GM19043 (cell line): ENCODE measurements at regions not wholly inside any gene's neighbourhood (a gene's known extent, or its start where the extent isn't known, plus 50 kb on each side); places are given as distances from the start of the nearest gene placed in this dataset.

Source experiments
- ATAC-seq: cut with Tn5 transposase; IDR thresholded peaks from one replicate; pipeline ENCODE4 v1.9.1; 2021; ENCODE audit warnings: low read depth; ENCODE audit not compliant: unreplicated experiment

DNA sequence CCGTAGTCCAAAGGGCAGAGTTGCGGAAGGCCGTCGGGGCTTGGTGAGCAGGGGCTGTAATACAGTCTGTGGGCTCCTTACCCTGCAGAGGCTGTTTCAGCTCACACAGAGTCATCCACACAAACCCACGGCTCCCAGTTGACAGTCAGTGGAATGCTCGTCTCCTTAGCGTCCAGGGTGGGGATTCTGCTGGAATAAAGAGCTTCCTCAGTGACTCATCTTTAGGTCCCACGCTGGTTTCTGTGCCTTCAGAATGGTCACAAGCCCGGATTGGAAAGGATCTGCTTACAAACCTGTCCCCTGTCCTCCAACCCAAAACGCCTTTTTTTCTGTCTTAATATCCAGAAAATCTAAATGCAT lies 201.3 kb upstream of the TPM1 start:
- ATAC-seq, result no peak

DNA sequence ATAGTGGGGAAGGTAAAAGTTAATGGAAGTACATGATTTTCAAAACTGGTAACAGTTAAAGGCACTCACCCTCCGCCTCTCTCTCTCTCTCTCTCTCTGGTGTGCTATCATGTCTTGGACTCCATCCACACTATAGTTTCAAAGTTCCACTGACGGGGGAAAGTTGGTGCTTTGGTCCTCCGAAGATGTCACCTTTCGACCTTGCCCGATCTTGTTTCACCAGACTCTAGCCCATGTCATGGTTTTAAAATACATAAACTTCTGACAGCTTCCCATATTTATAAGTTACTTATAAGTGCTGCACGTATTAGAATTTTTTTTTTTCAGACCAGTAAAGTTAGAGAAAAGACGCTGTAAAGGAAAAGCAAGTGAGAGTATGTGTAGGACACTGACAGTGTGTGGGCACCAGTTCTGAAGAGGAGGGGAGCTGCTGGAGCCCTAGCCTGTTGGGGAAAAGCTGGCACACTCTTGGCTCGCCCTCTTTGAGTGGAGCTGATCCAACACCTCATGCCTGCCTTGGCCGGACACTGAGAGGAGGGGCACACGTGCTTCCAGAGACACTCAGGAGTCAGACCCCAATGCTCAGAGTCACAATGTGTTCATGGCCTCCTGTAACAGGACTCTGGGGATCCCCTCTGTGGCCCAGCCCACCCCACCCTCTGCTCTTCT lies 200.5 kb upstream of the TPM1 start:
- ATAC-seq, result no peak

DNA sequence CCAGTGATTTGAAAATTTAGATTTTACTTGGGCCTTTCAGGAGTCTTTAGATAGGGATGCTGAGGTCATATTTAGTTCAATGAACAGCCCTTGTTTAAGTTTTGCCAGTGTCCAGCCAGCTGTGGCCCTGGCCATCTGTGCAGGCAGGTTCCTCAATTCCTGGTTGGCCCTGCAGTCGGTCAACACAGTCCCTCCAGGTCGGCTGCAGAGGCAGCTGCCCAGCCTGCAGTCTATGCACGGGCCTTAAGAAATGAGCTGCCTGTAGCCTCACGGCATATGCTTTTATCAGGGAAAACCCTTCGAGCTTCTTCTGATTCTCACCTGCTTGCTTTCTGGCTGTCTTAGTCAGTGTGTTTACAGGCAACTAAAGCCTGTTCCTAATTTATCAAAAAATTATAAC lies 199.2 kb upstream of the TPM1 start:
- no peak for ATAC-seq

DNA sequence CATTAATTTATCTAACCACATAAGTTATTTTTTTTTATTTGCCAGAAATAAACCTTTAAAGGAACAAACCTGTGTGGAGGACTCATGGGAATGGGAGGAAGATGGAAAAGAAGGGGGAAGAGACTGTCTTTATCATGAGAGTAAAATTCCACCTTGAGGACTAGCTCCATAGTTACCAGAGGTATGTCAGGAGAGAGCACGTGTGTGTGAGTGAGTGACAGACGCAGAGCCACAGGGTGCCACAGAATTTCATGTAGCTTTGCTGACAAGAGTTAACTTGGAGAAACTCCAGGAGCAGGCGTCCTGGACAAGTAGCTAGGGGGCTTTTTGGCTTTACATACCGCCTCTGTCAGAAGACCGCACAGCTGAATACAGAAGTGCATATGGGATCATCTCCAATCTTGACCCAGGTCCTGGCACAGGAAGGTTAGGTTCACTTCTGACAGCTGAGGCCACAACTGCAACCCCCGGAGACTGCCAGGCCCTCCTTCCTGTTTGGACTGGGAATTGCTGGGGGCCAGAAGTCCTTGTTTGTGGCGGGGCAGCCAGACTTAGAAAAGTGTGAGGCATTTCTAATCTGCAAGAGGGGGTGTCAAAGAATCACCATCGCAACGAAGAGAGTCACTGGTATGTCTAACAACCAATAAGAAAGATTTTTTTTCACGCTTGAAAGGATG lies 197.8 kb upstream of the TPM1 start:
- no peak for ATAC-seq

DNA sequence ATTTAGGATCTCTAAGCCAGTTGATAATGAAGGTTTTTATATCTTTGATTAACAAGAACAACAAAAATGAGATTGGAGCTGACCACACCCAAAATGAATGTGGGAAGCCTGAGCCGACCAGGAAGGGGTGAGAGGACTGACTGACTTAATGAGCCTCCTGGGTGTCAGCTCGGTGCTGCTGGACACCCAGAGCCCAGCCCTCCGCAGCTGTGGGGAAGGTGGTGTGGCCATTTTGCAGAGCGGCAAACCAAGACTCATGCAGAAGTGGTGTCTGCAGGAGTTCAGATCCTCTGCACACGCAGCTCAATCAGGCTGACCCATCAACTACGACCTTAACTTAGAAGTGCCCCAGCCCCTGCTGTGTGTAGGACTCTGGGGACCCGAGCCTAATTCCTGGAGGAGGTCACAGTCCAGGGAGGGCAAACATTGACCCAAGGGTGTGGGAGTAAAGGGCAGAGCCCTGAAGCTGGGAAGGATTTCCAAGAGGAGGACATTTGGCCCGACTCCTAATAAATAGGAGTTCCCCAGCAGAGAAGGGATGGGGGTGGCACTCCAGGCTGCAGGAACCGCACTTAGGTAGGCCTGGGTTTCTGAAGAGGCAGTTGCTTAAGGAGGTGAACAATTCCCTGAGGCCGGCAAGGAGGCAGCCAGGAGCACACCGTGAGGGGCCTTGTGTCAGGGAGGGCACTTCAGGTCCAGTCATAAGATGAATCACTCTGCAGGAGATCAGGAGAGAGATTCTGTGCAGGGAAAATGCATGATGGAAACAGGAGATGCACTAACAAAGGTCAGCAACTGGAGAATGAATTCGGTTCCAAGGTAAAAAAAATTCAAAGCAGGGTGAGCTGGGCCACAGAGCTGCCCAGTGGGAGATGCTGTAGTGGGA lies 197.1 kb upstream of the TPM1 start:
- ATAC-seq, result no peak

DNA sequence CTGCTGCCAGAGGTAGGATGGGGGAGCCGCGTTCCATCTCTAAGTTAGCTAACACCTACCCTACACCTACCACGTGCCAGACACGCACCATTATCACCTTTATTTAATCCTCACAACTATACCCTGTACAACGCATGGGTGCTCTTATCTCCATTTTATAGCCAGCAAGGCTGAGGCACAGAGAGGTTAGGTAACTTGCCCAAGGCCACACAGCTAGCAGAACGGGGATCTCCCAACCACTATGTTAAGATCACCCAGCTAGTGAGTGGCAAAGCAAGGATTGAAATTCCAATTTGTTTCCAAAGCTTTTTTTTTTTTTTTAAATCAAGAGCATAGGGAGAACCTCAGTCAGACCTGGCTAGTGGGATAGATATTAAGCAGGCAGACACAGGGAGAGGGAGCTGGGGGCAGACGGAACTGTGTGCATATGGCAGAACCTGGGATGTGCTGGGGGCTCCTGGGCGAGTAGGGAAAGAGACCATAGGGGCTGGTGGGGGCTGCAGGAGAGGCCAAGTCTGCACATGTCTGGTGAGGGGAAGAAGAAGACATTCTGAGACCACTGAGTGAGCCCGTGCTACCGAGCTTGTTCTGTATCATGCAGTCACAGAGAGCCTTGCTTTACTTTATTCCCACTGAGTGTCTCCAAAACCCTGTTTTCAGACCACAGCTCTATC lies 196.3 kb upstream of the TPM1 start:
- ATAC-seq, result no peak

DNA sequence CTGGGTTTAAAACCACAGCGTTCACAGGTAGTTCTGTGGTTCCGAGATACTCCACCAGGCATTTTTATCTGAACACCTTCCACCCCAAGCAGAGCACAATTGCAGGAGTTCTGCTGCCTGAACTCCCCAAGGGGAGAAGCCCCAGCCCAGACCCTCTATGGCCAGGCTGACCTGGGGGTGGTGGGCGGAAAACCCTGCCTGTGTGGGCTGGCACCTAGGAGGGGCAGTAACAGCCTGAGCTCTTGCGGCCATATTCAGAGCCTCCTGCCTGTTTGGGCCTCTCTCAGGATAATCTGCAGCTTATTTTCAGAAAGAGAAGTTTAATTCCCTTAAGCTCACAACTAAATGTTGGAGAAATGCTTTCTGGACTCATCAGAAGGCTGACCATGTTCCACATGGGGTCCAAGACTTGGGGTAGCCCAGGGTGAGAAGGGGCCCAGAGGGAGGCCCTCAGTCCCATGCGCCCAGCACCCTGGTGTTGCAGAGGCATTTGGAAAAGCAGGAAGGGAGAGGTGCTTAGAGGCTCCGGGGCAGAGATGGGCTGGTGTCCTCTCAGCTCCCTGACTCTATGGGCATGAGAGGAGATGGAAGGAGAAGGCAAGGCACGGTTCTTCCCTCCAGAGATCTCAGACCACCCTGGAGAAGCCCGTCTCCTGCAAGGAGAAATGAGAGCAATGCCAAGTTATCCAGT lies 195.6 kb upstream of the TPM1 start:
- ATAC-seq, result no peak

DNA sequence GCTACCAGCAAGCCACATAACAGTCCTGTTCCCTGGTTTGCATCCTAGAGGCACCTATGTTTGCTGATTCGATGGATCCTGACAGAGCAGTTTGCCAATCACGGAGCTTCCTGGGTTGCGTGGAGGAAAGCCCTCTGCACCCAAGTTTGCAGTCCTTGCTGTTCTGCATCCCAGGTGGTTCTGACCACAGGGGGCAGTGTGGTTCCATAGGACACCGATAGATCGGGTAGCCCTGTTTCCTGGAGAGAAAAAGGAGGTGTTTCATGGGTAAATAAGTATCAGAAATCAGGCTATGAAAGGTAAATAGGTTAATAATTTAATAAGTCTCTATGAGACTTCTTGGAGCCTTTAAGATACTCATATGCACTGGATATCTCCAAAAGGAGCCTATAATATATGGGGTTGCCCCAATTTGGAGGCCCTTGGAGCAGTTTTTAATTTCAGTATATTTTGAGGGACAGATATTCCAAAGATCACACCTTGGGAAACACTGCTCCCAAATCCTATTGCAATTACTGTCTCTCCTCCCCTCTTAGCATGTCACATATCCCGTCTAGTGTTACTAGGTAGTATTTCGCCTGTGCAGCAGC lies 194.6 kb upstream of the TPM1 start:
- no peak for ATAC-seq

DNA sequence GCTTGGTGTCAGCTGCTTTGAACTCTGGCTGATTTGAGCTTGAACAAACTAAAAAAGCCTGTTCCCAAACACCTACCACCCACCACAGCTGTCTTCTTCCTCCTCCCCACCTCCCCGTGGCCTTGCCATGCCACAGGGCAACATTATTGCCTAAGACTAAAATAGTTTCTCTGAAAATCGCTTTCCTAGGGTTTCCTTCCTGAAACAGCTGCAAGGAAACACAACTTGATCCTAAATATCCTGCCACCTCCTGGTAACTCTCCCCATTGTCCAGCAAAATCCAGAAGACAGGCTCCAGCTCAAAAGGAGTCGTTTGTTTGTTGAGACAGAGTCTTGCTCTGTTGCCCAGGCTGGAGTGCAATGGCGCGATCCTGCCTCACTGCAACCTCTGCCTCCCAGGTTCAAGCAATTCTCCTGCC lies 193.9 kb upstream of the TPM1 start:
- ATAC-seq, result no peak

DNA sequence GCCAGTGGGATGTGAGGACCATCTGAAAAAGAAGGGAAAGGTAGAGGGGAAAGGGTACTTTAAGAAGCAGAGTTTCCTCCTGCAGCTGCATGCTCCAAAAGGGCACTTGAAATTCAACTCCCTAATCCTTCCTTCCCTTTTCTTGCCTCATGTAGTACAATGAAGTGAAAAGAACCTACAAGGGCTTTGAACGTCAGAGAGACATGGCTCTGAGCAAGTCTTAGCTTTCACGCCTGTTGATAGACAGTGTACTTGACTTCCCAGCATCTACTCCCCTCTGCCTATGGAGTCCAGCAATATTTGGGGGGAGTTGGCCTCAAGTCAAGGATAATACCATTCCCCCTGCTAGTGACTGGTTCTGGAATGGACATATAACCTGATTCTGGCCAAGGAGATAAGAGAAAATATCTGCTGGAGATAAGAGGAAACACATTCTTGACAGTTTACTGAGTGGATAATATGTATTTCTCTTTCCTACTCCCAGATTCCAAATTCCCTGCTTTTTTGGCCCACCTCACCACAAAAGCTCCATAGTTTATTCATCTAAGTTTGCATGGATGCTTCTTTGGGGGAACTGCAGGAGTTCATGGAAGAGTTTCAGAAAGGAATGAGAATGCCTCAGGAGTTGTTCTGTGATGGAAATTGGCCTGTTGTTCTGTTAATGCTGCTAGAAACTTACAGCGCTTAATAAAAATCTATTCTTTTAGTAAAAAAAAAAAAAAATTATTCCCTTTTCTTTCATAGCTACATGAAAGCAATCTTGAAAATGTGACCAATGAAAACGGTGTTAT lies 193.0 kb upstream of the TPM1 start:
- no peak for ATAC-seq

DNA sequence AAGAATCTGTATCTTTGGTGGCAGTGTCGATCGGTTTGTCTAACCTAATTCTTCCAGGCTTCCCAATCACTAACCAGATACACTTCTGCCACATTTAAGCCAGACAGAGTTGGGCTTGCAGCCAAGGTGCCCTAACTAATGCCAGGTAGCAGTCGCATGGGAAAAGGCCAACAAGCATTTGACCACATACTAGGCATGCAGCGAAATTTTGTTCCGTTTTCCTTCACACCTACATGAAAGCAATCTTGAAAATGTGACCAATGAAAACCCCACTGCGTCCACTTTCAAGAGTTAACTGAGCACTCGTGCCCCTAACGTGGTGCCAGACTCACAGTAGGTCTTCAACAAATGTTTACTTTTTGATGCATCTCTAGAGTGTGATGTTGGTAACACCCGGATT lies 192.2 kb upstream of the TPM1 start:
- ATAC-seq, result no peak

DNA sequence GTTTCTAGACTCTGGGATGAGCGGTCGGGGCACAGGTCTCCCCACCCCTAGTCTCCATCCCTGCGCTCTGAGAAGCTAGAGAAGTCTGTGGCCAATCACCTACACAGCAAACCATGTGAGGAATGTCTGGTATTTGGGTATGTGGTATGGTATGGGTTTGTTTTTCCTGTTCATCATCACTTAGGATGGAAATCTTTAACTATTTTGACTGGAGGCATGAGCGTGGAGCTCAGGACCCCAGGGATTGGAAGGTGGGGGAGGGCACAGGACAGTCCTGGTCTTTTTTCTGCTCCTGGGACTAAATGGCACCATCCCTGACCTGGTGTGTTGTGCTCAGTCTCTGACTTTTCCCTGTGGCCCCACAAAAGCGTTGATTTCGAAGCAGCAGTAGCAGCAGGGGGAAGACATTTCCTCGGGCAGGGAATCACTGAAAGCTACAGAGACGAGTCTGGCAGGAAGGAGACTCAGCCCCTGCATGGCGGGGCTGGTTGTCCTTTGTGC lies 191.7 kb upstream of the TPM1 start:
- no peak for ATAC-seq

DNA sequence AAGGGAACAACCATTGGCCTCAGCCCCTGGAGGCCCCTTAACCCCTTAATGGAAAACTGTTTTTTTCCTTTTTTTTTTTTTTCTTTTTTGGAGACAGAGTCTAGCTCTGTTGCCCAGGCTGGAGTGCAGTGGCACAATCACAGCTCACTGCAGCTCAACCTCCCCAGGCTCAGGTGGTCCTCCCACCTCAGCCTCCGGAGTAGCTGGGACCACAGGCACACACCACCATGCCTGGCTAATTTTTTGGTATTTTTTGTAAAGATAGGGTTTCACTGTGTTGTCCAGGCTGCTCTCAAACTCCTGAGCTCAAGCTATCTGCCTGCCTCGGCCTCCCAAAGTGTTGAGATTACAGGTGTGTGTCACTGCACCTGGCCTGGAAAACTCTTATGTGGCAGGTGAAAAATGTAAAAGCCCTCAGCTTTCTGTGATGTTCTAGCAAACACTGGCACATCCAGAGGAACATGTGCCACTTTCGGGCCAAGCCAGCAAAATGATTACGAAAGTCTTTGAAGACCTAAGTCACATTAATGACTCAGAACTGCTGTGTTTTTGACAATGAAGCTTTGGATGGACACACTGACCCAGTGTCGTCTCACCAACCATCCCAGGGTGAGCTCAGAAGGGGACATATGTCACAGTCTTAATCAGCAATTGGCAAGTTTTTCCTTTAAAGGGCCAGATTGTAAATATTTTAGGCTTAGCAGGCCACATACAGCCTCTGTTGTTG lies 189.3 kb upstream of the TPM1 start:
- no peak for ATAC-seq

DNA sequence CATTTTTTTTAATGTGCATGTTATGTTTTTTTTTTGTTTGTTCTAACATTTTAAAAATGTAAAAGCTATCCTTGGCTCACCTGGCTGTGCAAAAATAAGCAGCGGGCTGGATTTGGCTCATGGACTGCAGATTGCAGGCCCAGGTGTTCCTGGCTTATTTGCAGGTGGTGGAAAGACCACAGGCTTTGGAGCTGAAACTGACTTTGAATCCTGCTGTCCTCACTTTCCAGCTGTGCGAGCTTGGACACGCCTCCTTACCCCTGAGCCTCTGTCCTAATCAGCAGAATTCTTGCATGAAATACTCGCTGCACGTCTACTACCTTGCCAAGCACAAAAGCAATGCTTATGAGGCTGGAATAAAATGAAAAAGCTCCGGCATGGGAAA lies 188.7 kb upstream of the TPM1 start:
- ATAC-seq, result no peak

DNA sequence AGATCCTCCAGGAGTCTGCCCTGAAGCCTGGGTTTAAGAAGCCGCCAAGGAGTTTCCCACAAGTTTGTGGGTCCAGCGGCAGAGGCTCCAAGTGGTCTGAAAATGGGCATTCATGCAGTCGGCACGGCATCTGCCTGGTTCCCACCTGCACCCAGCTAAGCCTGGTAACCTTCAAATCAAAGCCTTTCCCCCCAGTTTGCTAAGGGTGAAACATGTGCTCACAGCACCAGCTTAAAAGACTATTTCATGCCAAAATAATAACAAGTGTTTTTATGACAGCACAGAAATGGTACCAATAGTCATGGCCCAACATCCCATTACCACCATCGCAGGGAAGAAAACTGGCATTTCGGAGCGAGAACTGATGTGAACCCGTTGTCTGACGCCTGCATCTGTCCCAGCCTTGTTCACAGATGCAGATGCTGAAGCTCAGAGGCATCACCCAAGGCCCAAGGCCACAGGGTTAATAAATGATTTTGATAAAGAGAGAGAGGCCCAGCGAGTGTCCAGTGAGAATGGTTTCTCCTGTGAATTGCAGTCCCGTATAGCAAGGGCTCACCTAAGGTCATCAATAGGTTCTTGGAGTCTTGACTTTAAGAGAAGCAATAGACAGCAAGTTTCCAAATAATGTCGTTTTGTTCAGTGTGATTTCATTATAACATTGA lies 188.0 kb upstream of the TPM1 start:
- ATAC-seq, result no peak

DNA sequence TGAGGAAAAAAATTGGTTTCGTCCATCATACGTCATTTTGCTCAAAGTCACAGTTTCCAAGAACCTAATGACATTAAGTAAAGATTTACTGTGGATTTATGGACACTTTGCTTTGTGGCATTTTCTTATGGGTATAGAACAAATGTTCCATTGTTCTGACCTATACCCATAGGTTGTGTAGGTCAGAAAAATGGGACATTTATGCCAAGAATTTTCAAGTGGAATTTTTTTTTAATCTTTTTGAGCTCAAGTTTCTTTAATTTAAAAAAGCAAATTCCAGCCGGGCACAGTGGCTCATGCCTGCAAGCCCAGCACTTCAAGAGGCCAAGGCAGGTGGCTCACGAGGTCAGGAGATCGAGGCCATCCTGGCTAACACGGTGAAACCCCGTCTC lies 187.5 kb upstream of the TPM1 start:
- no peak for ATAC-seq

DNA sequence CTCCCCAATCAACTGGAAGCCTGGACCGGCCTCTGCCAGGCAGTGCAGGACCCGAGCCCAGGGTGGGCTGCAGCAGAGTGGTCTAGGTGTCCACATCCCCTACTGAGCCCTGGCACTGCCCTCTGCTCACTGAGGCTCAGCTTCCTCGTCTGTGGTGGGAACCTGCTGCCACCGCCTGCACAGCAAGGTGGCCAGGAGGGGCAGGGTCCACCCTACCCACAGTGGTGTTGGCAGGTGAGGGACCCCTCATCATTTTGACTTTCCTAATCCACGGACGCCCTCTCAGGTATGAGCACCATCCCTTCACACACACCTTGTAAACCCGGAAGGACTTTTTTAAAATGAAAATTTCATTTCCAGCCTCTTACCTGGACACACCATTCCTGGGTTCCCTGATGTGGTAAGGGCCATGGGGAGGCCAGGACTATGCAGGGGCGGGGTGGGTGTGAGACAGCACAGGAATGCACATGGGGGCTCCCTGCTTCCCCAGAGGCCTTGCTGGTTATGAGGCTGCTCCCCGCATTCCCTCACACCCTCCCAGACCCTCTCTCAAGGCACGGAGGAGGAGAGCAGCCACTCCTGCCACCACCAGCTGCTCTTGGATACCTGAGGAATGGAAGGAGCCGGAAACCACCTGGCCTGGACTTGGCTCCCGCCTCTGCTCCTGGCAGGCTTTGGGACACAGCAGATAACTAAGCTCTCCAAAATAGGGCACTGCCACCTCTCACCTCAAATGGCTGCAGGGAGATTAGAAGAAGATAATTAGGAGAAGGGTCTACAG lies 185.9 kb upstream of the TPM1 start:
- ATAC-seq, result no peak
